GM18505 (cell line): ENCODE measurements at regions not wholly inside any gene's neighbourhood (a gene's known extent, or its start where the extent isn't known, plus 50 kb on each side); places are given as distances from the start of the nearest gene placed in this dataset.

ENCODE experiments used
- ATAC-seq: cut with Tn5 transposase; IDR thresholded peaks from one replicate; pipeline ENCODE4 v1.9.1; 2021; ENCODE audit not compliant: unreplicated experiment
- POLR2A ChIP-seq: IDR thresholded peaks from 4 replicates; pipeline ENCODE4 v1.6.1; 2011; ENCODE audit warnings: borderline replicate concordance; ENCODE audit not compliant: insufficient read depth, insufficient read length; ENCODE audit errors: extremely low read depth

GRCh38 chr9:684054-684890 is 157.2 kb upstream of the DMRT1 start:
- TF ChIP-seq POLR2A: no peak
- ATAC-seq: no peak

GRCh38 chr9:684941-685340 is 156.6 kb upstream of the DMRT1 start:
- no peak for ATAC-seq
- no peak for TF ChIP-seq POLR2A

- TF ChIP-seq POLR2A: no peak
- no peak for ATAC-seq
Measured at GRCh38 chr9:686321-686813, 155.1 kb upstream of the DMRT1 start.

GRCh38 chr9:687034-687785 is 154.3 kb upstream of the DMRT1 start:
- no peak for ATAC-seq
- no peak for TF ChIP-seq POLR2A

GRCh38 chr9:687994-688393 is 153.5 kb upstream of the DMRT1 start:
- TF ChIP-seq POLR2A: no peak
- ATAC-seq: no peak

GRCh38 chr9:690517-691111 is 150.9 kb upstream of the DMRT1 start:
- no peak for ATAC-seq

GRCh38 chr9:691825-692400 is 149.6 kb upstream of the DMRT1 start:
- no peak for TF ChIP-seq POLR2A
- no peak for ATAC-seq

More at GRCh38 chr9:690517-691111, 150.9 kb upstream of the DMRT1 start:
- no peak for TF ChIP-seq POLR2A

- TF ChIP-seq POLR2A: no peak
- no peak for ATAC-seq
Measured at GRCh38 chr9:692636-693129, 148.8 kb upstream of the DMRT1 start.

- no peak for ATAC-seq
- no peak for TF ChIP-seq POLR2A
Measured at GRCh38 chr9:693201-694091, 148.1 kb upstream of the DMRT1 start.

- no peak for ATAC-seq
- TF ChIP-seq POLR2A: no peak
Measured at GRCh38 chr9:694092-694402, 147.4 kb upstream of the DMRT1 start.

GRCh38 chr9:694403-695154 is 146.9 kb upstream of the DMRT1 start:
- no peak for ATAC-seq

GRCh38 chr9:695252-695651 is 146.2 kb upstream of the DMRT1 start:
- no peak for ATAC-seq
- no peak for TF ChIP-seq POLR2A

More at GRCh38 chr9:694403-695154, 146.9 kb upstream of the DMRT1 start:
- TF ChIP-seq POLR2A: no peak
